SK-N-SH (cell line): ENCODE measurements at regions not wholly inside any gene's neighbourhood (a gene's known extent, or its start where the extent isn't known, plus 50 kb on each side); places are given as distances from the start of the nearest gene placed in this dataset.

ENCODE experiments used
- CTCF ChIA-PET: fragments of 300-600, 350-600 bp; formaldehyde crosslinking; extraction: SDS; loops from one replicate; lab custom pipeline; 2021; lab: Yijun Ruan, JAX
- POLR2A ChIA-PET: fragments of 350-600 bp; sonication (Branson Sonifier 250); formaldehyde crosslinking; extraction: SDS; loops from one replicate; lab custom pipeline; 2020; ENCODE audit warnings: antibody characterized with exemption, inconsistent platforms; lab: Yijun Ruan, JAX
- DNase-seq: peaks from one replicate; pipeline ENCODE4 v3.0.0; 2012
- H2AFZ ChIP-seq: fragments of 200-600 bp; sonication (generic); 2 replicates; pipeline ENCODE4 v1.8.1; 2016; ENCODE audit warnings: antibody characterized with exemption, mild to moderate bottlenecking, low read depth
- H3F3A ChIP-seq: fragments of 200-600 bp; sonication (generic); replicated peaks from 2 replicates; pipeline ENCODE3; 2016; ENCODE audit warnings: antibody characterized with exemption, mild to moderate bottlenecking; ENCODE audit not compliant: insufficient read depth
- H3K27ac ChIP-seq, 2 experiments: fragments of 200-500 bp in 1 of 2; fragments of 200-600 bp in 1 of 2; sonication (Bioruptor generic) in 1 of 2; sonication (generic), shearing (Covaris generic) in 1 of 2; 2 replicates each; pipeline versions ENCODE4 v1.5.1 to v1.6.1; 2014 to 2016; ENCODE audit warnings: low read depth in 2 of 2, inconsistent platforms in 1 of 2, low read length in 1 of 2, mild to moderate bottlenecking in 1 of 2, mixed read lengths in 1 of 2
- H3K27me3 ChIP-seq: fragments of 200-600 bp; sonication (generic), shearing (Covaris generic); 2 replicates; pipeline ENCODE4 v1.6.1; 2016; ENCODE audit warnings: mixed run types; ENCODE audit not compliant: insufficient read depth
- H3K36me3 ChIP-seq, 2 experiments: fragments of 200-500 bp in 1 of 2; fragments of 200-600 bp in 1 of 2; sonication (Bioruptor generic) in 1 of 2; sonication (generic) in 1 of 2; replicated peaks in 1 of 2; 2 replicates each; pipeline versions ENCODE3 to v1.5.1; 2014 to 2016; ENCODE audit warnings: low read length in 1 of 2, mild to moderate bottlenecking in 1 of 2; ENCODE audit not compliant: insufficient read depth in 2 of 2, control insufficient read depth in 1 of 2
- H3K4me1 ChIP-seq, 2 experiments: fragments of 200-500 bp in 1 of 2; fragments of 200-600 bp in 1 of 2; sonication (Bioruptor generic) in 1 of 2; sonication (generic), shearing (Covaris generic) in 1 of 2; 2 replicates each; pipeline versions ENCODE4 v1.5.1 to v1.6.1; 2014 to 2016; ENCODE audit warnings: low read depth in 1 of 2, low read length in 1 of 2, mixed run types in 1 of 2; ENCODE audit not compliant: insufficient read depth in 2 of 2, control insufficient read depth in 1 of 2
- H3K4me2 ChIP-seq: fragments of 200-600 bp; sonication (generic), shearing (Covaris generic); 2 replicates; pipeline ENCODE4 v1.6.1; 2017; ENCODE audit warnings: mixed run types
- H3K4me3 ChIP-seq, 2 experiments: fragments of 200-500 bp in 1 of 2; fragments of 200-600 bp in 1 of 2; sonication (Bioruptor generic) in 1 of 2; sonication (generic), shearing (Covaris generic) in 1 of 2; 2 replicates each; pipeline versions ENCODE4 v1.5.1 to v1.8.1; 2014 to 2016; ENCODE audit warnings: low read depth in 2 of 2, inconsistent platforms in 1 of 2, low read length in 1 of 2, mild to moderate bottlenecking in 1 of 2, mixed read lengths in 1 of 2, moderate library complexity in 1 of 2
- H3K79me2 ChIP-seq: fragments of 200-600 bp; sonication (generic); 2 replicates; pipeline ENCODE4 v1.8.1; 2017; ENCODE audit warnings: mild to moderate bottlenecking; ENCODE audit not compliant: insufficient read depth
- H3K9ac ChIP-seq: fragments of 200-600 bp; sonication (generic); 2 replicates; pipeline ENCODE4 v1.6.1; 2017; ENCODE audit warnings: mixed run types
- H3K9me2 ChIP-seq: fragments of 200-600 bp; sonication (generic); 2 replicates; pipeline ENCODE4 v1.6.1; 2017; ENCODE audit warnings: mixed run types
- H3K9me3 ChIP-seq: fragments of 200-600 bp; sonication (generic); 2 replicates; pipeline ENCODE4 v1.6.1; 2017; ENCODE audit warnings: mixed run types, mild to moderate bottlenecking, moderate library complexity
- H4K20me1 ChIP-seq: fragments of 200-600 bp; sonication (generic); 2 replicates; pipeline ENCODE4 v1.6.1; 2017; ENCODE audit warnings: mild to moderate bottlenecking, mixed run types; ENCODE audit not compliant: insufficient read depth
- CTCF ChIP-seq: fragments of 200-600 bp; sonication (generic); IDR thresholded peaks from 2 replicates; pipeline ENCODE4 v1.6.1; 2017; ENCODE audit warnings: antibody characterized with exemption, mild to moderate bottlenecking, moderate library complexity
- ELF1 ChIP-seq: IDR thresholded peaks from 2 replicates; pipeline ENCODE4 v1.4.0; 2012
- EP300 ChIP-seq, 2 experiments: IDR thresholded peaks; 2 replicates each; pipeline versions ENCODE4 v1.4.0 to v1.6.1; 2012; ENCODE audit warnings: borderline replicate concordance in 1 of 2, low read depth in 1 of 2, low read length in 1 of 2
- FOSL2 ChIP-seq: IDR thresholded peaks from 2 replicates; pipeline ENCODE4 v1.4.0; 2012; ENCODE audit warnings: low read depth, mild to moderate bottlenecking, moderate library complexity, borderline replicate concordance
- FOXJ3 ChIP-seq: sonication (generic); formaldehyde crosslinking; IDR thresholded peaks from 2 replicates; pipeline ENCODE4 v1.5.1; 2020; ENCODE audit warnings: mild to moderate bottlenecking, missing genetic modification reagents
- GABPA ChIP-seq: IDR thresholded peaks from 2 replicates; pipeline ENCODE4 v1.4.0; 2012; ENCODE audit warnings: low read depth, mild to moderate bottlenecking
- GATA2 ChIP-seq: sonication (generic); formaldehyde crosslinking; IDR thresholded peaks from 2 replicates; pipeline ENCODE4 v1.5.0; 2020; ENCODE audit warnings: mild to moderate bottlenecking, missing genetic modification reagents
- IRF3 ChIP-seq: fragments of 150-350 bp; IDR thresholded peaks from 2 replicates; pipeline ENCODE4 v1.6.1; 2016; ENCODE audit warnings: mild to moderate bottlenecking, low read depth, low read length
- JUND ChIP-seq: IDR thresholded peaks from 2 replicates; pipeline ENCODE4 v1.4.0; 2012
- MAX ChIP-seq: IDR thresholded peaks from 2 replicates; pipeline ENCODE4 v1.4.0; 2012; ENCODE audit warnings: low read depth
- MEF2A ChIP-seq: IDR thresholded peaks from 2 replicates; pipeline ENCODE4 v1.4.0; 2012; ENCODE audit warnings: low read depth, borderline replicate concordance
- MXI1 ChIP-seq: IDR thresholded peaks from 2 replicates; pipeline ENCODE4 v1.6.1; 2012; ENCODE audit warnings: mild to moderate bottlenecking, low read depth, low read length, improper control_type of control experiment
- NFIC ChIP-seq: IDR thresholded peaks from 2 replicates; pipeline ENCODE4 v1.4.0; 2012; ENCODE audit warnings: borderline replicate concordance
- NRF1 ChIP-seq: IDR thresholded peaks from 2 replicates; pipeline ENCODE4 v1.6.1; 2012; ENCODE audit warnings: low read depth, mild to moderate bottlenecking, low read length
- PBX3 ChIP-seq: IDR thresholded peaks from 2 replicates; pipeline ENCODE4; 2012
- POLR2AphosphoS5 ChIP-seq: IDR thresholded peaks from 2 replicates; pipeline ENCODE4 v1.6.1; 2012; ENCODE audit warnings: low read depth, low read length
- RXRA ChIP-seq: IDR thresholded peaks from 2 replicates; pipeline ENCODE4 v1.4.0; 2012; ENCODE audit warnings: low read depth, mild to moderate bottlenecking, borderline replicate concordance
- SIN3A ChIP-seq: IDR thresholded peaks from 2 replicates; pipeline ENCODE4 v1.6.1; 2012; ENCODE audit warnings: low read depth, mild to moderate bottlenecking, low read length, moderate library complexity, borderline replicate concordance
- SMC3 ChIP-seq: IDR thresholded peaks from 2 replicates; pipeline ENCODE4 v1.6.1; 2012; ENCODE audit warnings: low read depth, low read length, improper control_type of control experiment
- USF2 ChIP-seq: fragments of 150-350 bp; IDR thresholded peaks from 2 replicates; pipeline ENCODE4 v1.6.1; 2017; ENCODE audit warnings: antibody characterized with exemption, low read length, low read depth, borderline replicate concordance
- WGBS: methylation state at CpG from one replicate; pipeline ENCODE4 v1.1.6; 2017; ENCODE audit warnings: low lambda C conversion rate; 5-methylcytosine and 5-hydroxymethylcytosine counted together

GRCh38 chr4:30295652-30296051 lies 424.5 kb upstream of the PCDH7 start:
- POLR2A ChIA-PET = no interaction called here
- no peak for TF ChIP-seq ELF1
- TF ChIP-seq NFIC = no peak
- TF ChIP-seq JUND = no peak
- TF ChIP-seq MEF2A = no peak
- TF ChIP-seq POLR2AphosphoS5 = no peak
- TF ChIP-seq USF2 = no peak
- TF ChIP-seq FOSL2 = no peak
- no peak for TF ChIP-seq IRF3
- TF ChIP-seq CTCF = no peak
- no peak for TF ChIP-seq NRF1
- Histone ChIP-seq H3K4me2 (no peak overlapping the region), H3K4me3 (no peak overlapping the region), H3K9me2 (peaks cover 5% of the 10 kb centered on the region; the same call in 1 of the 2 replicates), H4K20me1 (no peaks in the 10 kb centered on the region), H2AFZ (no peak overlapping the region), H3K9ac (no peak overlapping the region), H3K27ac (no peak overlapping the region), H3K36me3 (no peaks in the 10 kb centered on the region), H3F3A (no peaks in the 10 kb centered on the region), H3K9me3 (no peaks in the 10 kb centered on the region), H3K4me1 (no peaks in the 10 kb centered on the region), H3K79me2 (no peaks in the 10 kb centered on the region), H3K27me3 (no peaks in the 10 kb centered on the region)
- 28% methylated on average over 5 of the region's 5 CpGs for WGBS
- CTCF ChIA-PET = no interaction called here
- no peak for DNase-seq

- Histone ChIP-seq H3K9me2 (no peaks in the 10 kb centered on the region), H3K9ac (no peak overlapping the region)
- POLR2A ChIA-PET = no interaction called here
- TF ChIP-seq POLR2AphosphoS5 = no peak
- TF ChIP-seq SMC3 = no peak
- TF ChIP-seq EP300 (IDR thresholded peaks at IDR 0.05; ENCODE audit: borderline replicate concordance in 1 of 2, low read depth in 1 of 2, low read length in 1 of 2) = no peak
- no peak for TF ChIP-seq RXRA
- no peak for TF ChIP-seq SIN3A
- no peak for TF ChIP-seq GABPA
- TF ChIP-seq MAX = no peak
- no peak for TF ChIP-seq GATA2
- TF ChIP-seq FOSL2 = no peak
- no peak for TF ChIP-seq IRF3
- no peak for TF ChIP-seq FOXJ3 (CRISPR knock-in tag)
- TF ChIP-seq MXI1 = no peak
- TF ChIP-seq NRF1 = no peak
- TF ChIP-seq ELF1 = no peak
- no peak for TF ChIP-seq NFIC
- no peak for TF ChIP-seq PBX3
- TF ChIP-seq, all 33 proteins: peak for 0
- Histone ChIP-seq H3K27me3 (no peaks in the 10 kb centered on the region), H3K27ac (no peak overlapping the region), H3K4me3 (no peak overlapping the region), H3F3A (no peaks in the 10 kb centered on the region), H4K20me1 (no peaks in the 10 kb centered on the region), H3K9me3 (no peaks in the 10 kb centered on the region; the same call in 1 of the 2 replicates), H2AFZ (no peak overlapping the region), H3K79me2 (no peaks in the 10 kb centered on the region), H3K36me3 (no peaks in the 10 kb centered on the region), H3K4me2 (no peak overlapping the region), H3K4me1 (no peaks in the 10 kb centered on the region)
- CTCF ChIA-PET = no interaction called here
- DNase-seq = no peak
These were observed 406.2 kb upstream of the PCDH7 start for GRCh38 chr4:30314001-30314400.
